H1 (cell line): ENCODE measurements at regions not wholly inside any gene's neighbourhood (a gene's known extent, or its start where the extent isn't known, plus 50 kb on each side); places are given as distances from the start of the nearest gene placed in this dataset.

Source experiments
- CTCF ChIA-PET: fragments of 300-600 bp; sonication (Branson Sonifier 250); formaldehyde crosslinking; loops from one replicate; lab custom pipeline; 2021; ENCODE audit not compliant: partially characterized antibody; lab: Charles Lee
- POLR2A ChIA-PET: fragments of 300-600 bp; sonication (Branson Sonifier 250); formaldehyde crosslinking; loops from one replicate; lab custom pipeline; 2021; ENCODE audit warnings: inconsistent platforms; ENCODE audit not compliant: partially characterized antibody; lab: Charles Lee
- DNase-seq, 2 experiments: peaks; one replicate each; pipeline versions ENCODE4 v3.0.0 to v3.0.0-alpha.2; 2010 to 2022; ENCODE audit warnings: low spot score in 2 of 2, low read depth in 1 of 2, mixed read lengths in 1 of 2
- FAIRE-seq: peaks from 2 replicates; lab custom pipeline; 2011; peaks lifted over from hg19 to GRCh38; lab: Jason Lieb, UNC
- H2AFZ ChIP-seq: 2 replicates; pipeline ENCODE4 v1.8.1; 2012; ENCODE audit warnings: low read length, inconsistent platforms
- H2AK5ac ChIP-seq: 2 replicates; pipeline ENCODE4 v1.6.1; 2013; ENCODE audit warnings: low read depth, low read length
- H2BK120ac ChIP-seq: replicated peaks from 2 replicates; pipeline ENCODE3; 2013; ENCODE audit warnings: low read depth, low read length, inconsistent platforms
- H2BK12ac ChIP-seq: 2 replicates; pipeline ENCODE4 v1.6.1; 2013; ENCODE audit warnings: low read depth, low read length
- H2BK15ac ChIP-seq: 2 replicates; pipeline ENCODE4 v1.6.1; 2013; ENCODE audit warnings: low read length
- H2BK20ac ChIP-seq: 2 replicates; pipeline ENCODE4 v1.6.1; 2013; ENCODE audit warnings: low read length
- H2BK5ac ChIP-seq: 2 replicates; pipeline ENCODE4 v1.6.1; 2013; ENCODE audit warnings: low read depth, low read length
- H3K14ac ChIP-seq: 2 replicates; pipeline ENCODE4 v1.6.1; 2013; ENCODE audit warnings: inconsistent platforms; ENCODE audit not compliant: insufficient read length
- H3K18ac ChIP-seq: 2 replicates; pipeline ENCODE4 v1.6.1; 2013; ENCODE audit warnings: low read length; ENCODE audit errors: extremely low read depth
- H3K23ac ChIP-seq: 2 replicates; pipeline ENCODE4 v1.6.1; 2013; ENCODE audit warnings: inconsistent platforms; ENCODE audit not compliant: insufficient read length
- H3K23me2 ChIP-seq: 2 replicates; pipeline ENCODE4 v1.6.1; 2013; ENCODE audit warnings: low read depth, low read length
- H3K27ac ChIP-seq: 2 replicates; pipeline ENCODE4 v1.6.1; 2011; ENCODE audit warnings: low read depth, low read length, inconsistent platforms
- H3K27me3 ChIP-seq, 4 experiments: replicated peaks in 1 of 4; 1 replicate in 1 of 4; 2 replicates in 3 of 4; pipeline versions ENCODE4 v1.6.1 to v1.8.1; 2011 to 2013; ENCODE audit warnings: low read length in 3 of 4, mild to moderate bottlenecking in 3 of 4, inconsistent platforms in 2 of 4, mixed read lengths in 2 of 4, moderate library complexity in 1 of 4; ENCODE audit not compliant: control insufficient read depth in 3 of 4, insufficient read depth in 3 of 4; ENCODE audit errors: extremely low read depth in 1 of 4
- H3K36me3 ChIP-seq, 4 experiments: 2 replicates each; pipeline versions ENCODE4 v1.6.1 to v1.8.1; 2011 to 2013; ENCODE audit warnings: mild to moderate bottlenecking in 4 of 4, low read length in 3 of 4, moderate library complexity in 2 of 4, control low read depth in 1 of 4, inconsistent platforms in 1 of 4; ENCODE audit not compliant: insufficient read depth in 4 of 4, control insufficient read depth in 2 of 4
- H3K4ac ChIP-seq: replicated peaks from 2 replicates; pipeline ENCODE3; 2013; ENCODE audit warnings: low read length, low read depth, mixed read lengths, inconsistent platforms; ENCODE audit not compliant: insufficient read length
- H3K4me1 ChIP-seq, 4 experiments: replicated peaks in 1 of 4; 1 replicate in 1 of 4; 2 replicates in 3 of 4; pipeline versions ENCODE4 v1.6.1 to v1.8.1; 2011 to 2013; ENCODE audit warnings: low read length in 3 of 4, inconsistent platforms in 2 of 4, mixed read lengths in 1 of 4; ENCODE audit not compliant: insufficient read depth in 4 of 4, control insufficient read depth in 3 of 4
- H3K4me2 ChIP-seq, 2 experiments: 2 replicates each; pipeline versions ENCODE4 v1.6.1 to v1.8.1; 2011 to 2013; ENCODE audit warnings: low read depth in 2 of 2, low read length in 2 of 2, control low read depth in 1 of 2, inconsistent platforms in 1 of 2, mild to moderate bottlenecking in 1 of 2; ENCODE audit not compliant: insufficient read depth in 1 of 2
- H3K4me3 ChIP-seq, 4 experiments: fragments of 200-600, 300-600 bp in 1 of 4; sonication (generic), shearing (Covaris generic), sonication (Bioruptor Twin) in 1 of 4; 2 replicates each; pipeline versions ENCODE4 v1.5.1 to v1.8.1; 2011 to 2016; ENCODE audit warnings: low read length in 4 of 4, low read depth in 3 of 4, control low read depth in 2 of 4, inconsistent platforms in 2 of 4, mild to moderate bottlenecking in 2 of 4, mixed read lengths in 1 of 4, moderate library complexity in 1 of 4; ENCODE audit not compliant: insufficient read depth in 2 of 4; ENCODE audit errors: extremely low read depth in 1 of 4
- H3K56ac ChIP-seq: replicated peaks from 2 replicates; pipeline ENCODE3; 2013; ENCODE audit warnings: low read depth, mild to moderate bottlenecking, mixed read lengths, low read length, inconsistent platforms; ENCODE audit not compliant: insufficient read length
- H3K79me1 ChIP-seq: 2 replicates; pipeline ENCODE4 v1.6.1; 2013; ENCODE audit warnings: low read depth, low read length, control low read depth
- H3K79me2 ChIP-seq, 2 experiments: 2 replicates each; pipeline versions ENCODE4 v1.6.1 to v1.8.1; 2012 to 2013; ENCODE audit warnings: low read length in 2 of 2, mild to moderate bottlenecking in 2 of 2, inconsistent platforms in 1 of 2; ENCODE audit not compliant: insufficient read depth in 2 of 2, control insufficient read depth in 1 of 2
- H3K9ac ChIP-seq, 4 experiments: replicated peaks in 1 of 4; 1 replicate in 1 of 4; 2 replicates in 3 of 4; pipeline versions ENCODE4 v1.6.1 to v1.8.1; 2011 to 2013; ENCODE audit warnings: low read depth in 3 of 4, low read length in 3 of 4, control low read depth in 2 of 4, mild to moderate bottlenecking in 2 of 4, moderate library complexity in 2 of 4, inconsistent platforms in 1 of 4; ENCODE audit errors: extremely low read depth in 1 of 4
- H3K9me3 ChIP-seq, 2 experiments: 2 replicates each; pipeline versions ENCODE4 v1.6.1 to v1.8.1; 2012 to 2013; ENCODE audit warnings: mild to moderate bottlenecking in 2 of 2, moderate library complexity in 2 of 2, control low read depth in 1 of 2, inconsistent platforms in 1 of 2, low read depth in 1 of 2, low read length in 1 of 2, mixed read lengths in 1 of 2; ENCODE audit not compliant: insufficient read depth in 2 of 2
- H4K20me1 ChIP-seq, 2 experiments: replicated peaks in 1 of 2; 2 replicates each; pipeline versions ENCODE3 to v1.8.1; 2011 to 2013; ENCODE audit warnings: inconsistent platforms in 2 of 2, low read length in 2 of 2, mild to moderate bottlenecking in 1 of 2; ENCODE audit not compliant: insufficient read depth in 2 of 2, control insufficient read depth in 1 of 2
- H4K5ac ChIP-seq: 2 replicates; pipeline ENCODE4 v1.6.1; 2013; ENCODE audit warnings: low read length, low read depth, mixed read lengths, inconsistent platforms; ENCODE audit not compliant: insufficient read length
- H4K8ac ChIP-seq: 2 replicates; pipeline ENCODE4 v1.8.0; 2013; ENCODE audit warnings: mild to moderate bottlenecking, moderate library complexity, low read length, inconsistent platforms; ENCODE audit not compliant: insufficient read depth; ENCODE audit errors: extremely low read depth
- H4K91ac ChIP-seq: replicated peaks from 2 replicates; pipeline ENCODE3; 2013; ENCODE audit warnings: low read length, mixed read lengths, inconsistent platforms; ENCODE audit not compliant: insufficient read length
- BRCA1 ChIP-seq: IDR thresholded peaks from 2 replicates; pipeline ENCODE4 v1.6.1; 2012; ENCODE audit warnings: low read depth, low read length, improper control_type of control experiment
- CREB1 ChIP-seq: IDR thresholded peaks from 2 replicates; pipeline ENCODE4 v1.6.1; 2012; ENCODE audit warnings: inconsistent platforms
- EZH2 ChIP-seq: fragments of 200-600 bp; sonication (generic); IDR thresholded peaks from 2 replicates; pipeline ENCODE4 v1.7.1; 2012; ENCODE audit warnings: low read depth, mild to moderate bottlenecking, moderate library complexity, low read length, inconsistent platforms; ENCODE audit not compliant: severe bottlenecking
- GABPA ChIP-seq: IDR thresholded peaks from 2 replicates; pipeline ENCODE4 v1.6.1; 2011; ENCODE audit warnings: mild to moderate bottlenecking, low read length, moderate library complexity, borderline replicate concordance; ENCODE audit not compliant: insufficient read depth
- JUND ChIP-seq: IDR thresholded peaks from 2 replicates; pipeline ENCODE4 v1.6.1; 2011; ENCODE audit warnings: mild to moderate bottlenecking, improper control_type of control experiment, low read length
- PHF8 ChIP-seq: fragments of 200-600 bp; sonication (generic); conservative IDR thresholded peaks from 2 replicates; pipeline ENCODE4 v1.7.1; 2012; ENCODE audit warnings: low read depth, mild to moderate bottlenecking, inconsistent platforms, low read length, moderate library complexity
- RAD21 ChIP-seq, 2 experiments: IDR thresholded peaks in 1 of 2; conservative IDR thresholded peaks in 1 of 2; 2 replicates each; pipeline ENCODE4 v1.6.1; 2011; ENCODE audit warnings: low read depth in 2 of 2, low read length in 2 of 2, improper control_type of control experiment in 1 of 2, inconsistent platforms in 1 of 2, mild to moderate bottlenecking in 1 of 2, moderate library complexity in 1 of 2
- TBP ChIP-seq: IDR thresholded peaks from 2 replicates; pipeline ENCODE4 v1.6.1; 2011; ENCODE audit warnings: low read depth, low read length, improper control_type of control experiment
- WGBS, 2 experiments: shearing (Covaris generic) in 1 of 2; methylation state at CpG; one replicate each; pipeline versions ENCODE4 v1.1.6 to v1.1.7; 2013 to 2015; ENCODE audit warnings: low lambda C conversion rate in 2 of 2, mixed read lengths in 2 of 2, inconsistent platforms in 1 of 2, low coverage in 1 of 2, missing lambda C conversion rate in 1 of 2; ENCODE audit not compliant: insufficient replicate concordance in 2 of 2, insufficient coverage in 1 of 2, insufficient read length in 1 of 2; ENCODE audit errors: extremely low coverage in 1 of 2, missing lambda C conversion rate in 1 of 2; 5-methylcytosine and 5-hydroxymethylcytosine counted together
- TF ChIP-seq, protein P1 (sequence below): IDR thresholded peaks from 2 replicates; pipeline ENCODE4 v1.6.1; 2011; ENCODE audit warnings: low read depth, mild to moderate bottlenecking, low read length; ENCODE audit not compliant: insufficient read depth
- TF ChIP-seq, protein P2 (sequence below): IDR thresholded peaks from 2 replicates; pipeline ENCODE4 v1.6.1; 2012; ENCODE audit warnings: inconsistent platforms
- TF ChIP-seq, protein P3 (sequence below), 3 experiments: IDR thresholded peaks; 1 replicate in 2 of 3; 2 replicates in 1 of 3; pipeline versions ENCODE4 v1.5.1 to v1.6.1; 2011; ENCODE audit warnings: low read length in 3 of 3, mild to moderate bottlenecking in 3 of 3, inconsistent platforms in 2 of 3, low read depth in 1 of 3, moderate library complexity in 1 of 3; ENCODE audit not compliant: insufficient read depth in 1 of 3; ENCODE audit errors: control extremely low read depth in 1 of 3

DNA sequence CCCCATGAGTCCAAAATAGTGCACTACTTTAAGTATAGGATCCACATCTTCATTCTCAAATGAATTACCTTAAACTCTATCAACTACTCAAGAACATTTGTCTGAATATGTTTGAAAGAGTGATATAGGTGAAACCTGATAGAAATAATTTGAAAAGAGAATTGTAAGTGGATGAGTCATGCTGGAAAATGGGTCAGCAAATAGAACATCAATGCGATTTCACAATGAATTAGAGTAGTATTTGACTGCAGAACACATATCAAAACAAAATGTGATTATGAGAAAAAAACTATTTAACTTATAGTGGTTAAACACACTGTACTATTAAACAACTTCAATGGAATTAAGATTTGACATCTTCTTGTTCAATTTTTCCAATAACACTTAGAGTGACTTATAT is 300.6 kb upstream of the KLHL1 start:
- no peak overlapping the region for H3K9ac ChIP-seq
- no peak overlapping the region for H3K18ac ChIP-seq
- H2AK5ac ChIP-seq = no peak overlapping the region
- H4K5ac ChIP-seq = no peak overlapping the region
- H3K23me2 ChIP-seq = no peaks in the 10 kb centered on the region
- ChIA-PET POLR2A (no interaction called here), CTCF (no interaction called here)
- no peaks in the 10 kb centered on the region for H3K9me3 ChIP-seq
- H4K91ac ChIP-seq = no peak overlapping the region
- H3K79me2 ChIP-seq = no peaks in the 10 kb centered on the region
- 75% methylated on average over 1 of the region's 1 CpG; no CpG with 5 or more reads in 1 of the 2 experiments for WGBS, 2 experiments
- no peak for FAIRE-seq
- H2AFZ ChIP-seq = no peak overlapping the region
- H4K20me1 ChIP-seq = no peaks in the 10 kb centered on the region
- no peak overlapping the region for H2BK20ac ChIP-seq
- no peak overlapping the region for H3K4me3 ChIP-seq
- no peaks in the 10 kb centered on the region for H3K36me3 ChIP-seq
- no peak overlapping the region for H4K8ac ChIP-seq
- no peak overlapping the region for H3K14ac ChIP-seq
- H3K27me3 ChIP-seq = no peaks in the 10 kb centered on the region
- H3K4me2 ChIP-seq = no peak overlapping the region
- H3K4ac ChIP-seq = no peak overlapping the region
- H2BK12ac ChIP-seq = no peak overlapping the region
- no peak overlapping the region for H2BK120ac ChIP-seq
- no peak overlapping the region for H3K56ac ChIP-seq
- no peak overlapping the region for H2BK5ac ChIP-seq
- H3K23ac ChIP-seq = no peak overlapping the region
- no peaks in the 10 kb centered on the region for H3K4me1 ChIP-seq
- H3K79me1 ChIP-seq = no peaks in the 10 kb centered on the region
- no peak overlapping the region for H3K27ac ChIP-seq
- H2BK15ac ChIP-seq = no peak overlapping the region
- DNase-seq = no peak
- no peak for TF ChIP-seq JUND
- TF ChIP-seq GABPA = no peak
- TF ChIP-seq TBP = no peak
- TF ChIP-seq, protein P1, sequence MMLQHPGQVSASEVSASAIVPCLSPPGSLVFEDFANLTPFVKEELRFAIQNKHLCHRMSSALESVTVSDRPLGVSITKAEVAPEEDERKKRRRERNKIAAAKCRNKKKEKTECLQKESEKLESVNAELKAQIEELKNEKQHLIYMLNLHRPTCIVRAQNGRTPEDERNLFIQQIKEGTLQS = no peak
- no peak for TF ChIP-seq RAD21 (IDR thresholded peaks at IDR 0.05 in 1 of 2, conservative IDR thresholded peaks at IDR 0.05 in 1 of 2; ENCODE audit: low read depth in 2 of 2, low read length in 2 of 2)
- TF ChIP-seq CREB1 = no peak
- TF ChIP-seq, protein P2, sequence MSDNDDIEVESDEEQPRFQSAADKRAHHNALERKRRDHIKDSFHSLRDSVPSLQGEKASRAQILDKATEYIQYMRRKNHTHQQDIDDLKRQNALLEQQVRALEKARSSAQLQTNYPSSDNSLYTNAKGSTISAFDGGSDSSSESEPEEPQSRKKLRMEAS = no peak
- no peak for TF ChIP-seq EZH2
- TF ChIP-seq, protein P3, sequence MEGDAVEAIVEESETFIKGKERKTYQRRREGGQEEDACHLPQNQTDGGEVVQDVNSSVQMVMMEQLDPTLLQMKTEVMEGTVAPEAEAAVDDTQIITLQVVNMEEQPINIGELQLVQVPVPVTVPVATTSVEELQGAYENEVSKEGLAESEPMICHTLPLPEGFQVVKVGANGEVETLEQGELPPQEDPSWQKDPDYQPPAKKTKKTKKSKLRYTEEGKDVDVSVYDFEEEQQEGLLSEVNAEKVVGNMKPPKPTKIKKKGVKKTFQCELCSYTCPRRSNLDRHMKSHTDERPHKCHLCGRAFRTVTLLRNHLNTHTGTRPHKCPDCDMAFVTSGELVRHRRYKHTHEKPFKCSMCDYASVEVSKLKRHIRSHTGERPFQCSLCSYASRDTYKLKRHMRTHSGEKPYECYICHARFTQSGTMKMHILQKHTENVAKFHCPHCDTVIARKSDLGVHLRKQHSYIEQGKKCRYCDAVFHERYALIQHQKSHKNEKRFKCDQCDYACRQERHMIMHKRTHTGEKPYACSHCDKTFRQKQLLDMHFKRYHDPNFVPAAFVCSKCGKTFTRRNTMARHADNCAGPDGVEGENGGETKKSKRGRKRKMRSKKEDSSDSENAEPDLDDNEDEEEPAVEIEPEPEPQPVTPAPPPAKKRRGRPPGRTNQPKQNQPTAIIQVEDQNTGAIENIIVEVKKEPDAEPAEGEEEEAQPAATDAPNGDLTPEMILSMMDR (IDR thresholded peaks at IDR 0.05; ENCODE audit: control extremely low read depth in 1 of 3, insufficient read depth in 1 of 3, low read depth in 1 of 3, low read length in 3 of 3) = no peak
- no peak for TF ChIP-seq BRCA1
- no peak for TF ChIP-seq PHF8
